B cell (primary cell): ENCODE measurements at regions not wholly inside any gene's neighbourhood (a gene's known extent, or its start where the extent isn't known, plus 50 kb on each side); places are given as distances from the start of the nearest gene placed in this dataset.

Experiments used
- ATAC-seq: fragments of 200-7000 bp; cut with Tn5 transposase; one replicate; pipeline ENCODE4 v1.10.0; 2021; ENCODE audit warnings: low read depth, mild to moderate bottlenecking, moderate number of reproducible peaks, moderate library complexity
- CTCF ChIA-PET: fragments of 350-600 bp; sonication (Branson Sonifier 250); formaldehyde crosslinking; loops from one replicate; lab custom pipeline; 2021; ENCODE audit warnings: antibody characterized with exemption, inconsistent platforms; lab: Charles Lee
- POLR2A ChIA-PET: fragments of 350-600 bp; sonication (Branson Sonifier 250); formaldehyde crosslinking; loops from one replicate; lab custom pipeline; 2021; ENCODE audit warnings: antibody characterized with exemption; lab: Charles Lee
- DNase-seq: peaks from one replicate; pipeline ENCODE4 v3.0.0; 2013
- H2AFZ ChIP-seq: 2 replicates; pipeline ENCODE4 v1.6.1; 2012; ENCODE audit warnings: mild to moderate bottlenecking, low read depth, low read length; ENCODE audit not compliant: insufficient read depth, poor library complexity, severe bottlenecking
- H3K27ac ChIP-seq, 2 donors: 1 replicate in 1 of 2; 2 replicates in 1 of 2; pipeline ENCODE4 v1.5.1; 2012 to 2013; ENCODE audit warnings: low read length in 2 of 2, mild to moderate bottlenecking in 2 of 2, moderate library complexity in 1 of 2
- H3K27me3 ChIP-seq, 4 experiments: fragments of 200-600 bp in 1 of 4; sonication (generic) in 1 of 4; replicated peaks in 1 of 4; 1 replicate in 2 of 4; 2 replicates in 2 of 4; pipeline versions ENCODE4 v1.6.1 to v1.7.0; 2013 to 2016; ENCODE audit warnings: low read length in 3 of 4, mild to moderate bottlenecking in 2 of 4, mixed read lengths in 1 of 4, moderate library complexity in 1 of 4; ENCODE audit not compliant: insufficient read depth in 4 of 4, control insufficient read depth in 3 of 4; ENCODE audit errors: control extremely low read depth in 1 of 4
- H3K36me3 ChIP-seq, 2 experiments: replicated peaks in 1 of 2; 1 replicate in 1 of 2; 2 replicates in 1 of 2; pipeline versions ENCODE4 v1.6.1 to v1.7.1; 2013; ENCODE audit warnings: low read length in 1 of 2; ENCODE audit not compliant: insufficient read depth in 2 of 2, control insufficient read depth in 1 of 2; ENCODE audit errors: control extremely low read depth in 1 of 2, extremely low read depth in 1 of 2
- H3K4me1 ChIP-seq, 2 donors: fragments of 200-600 bp in 1 of 2; sonication (generic) in 1 of 2; 1 replicate in 1 of 2; 2 replicates in 1 of 2; pipeline versions ENCODE4 v1.5.1 to v1.6.1; 2013 to 2017; ENCODE audit warnings: low read length in 2 of 2; ENCODE audit not compliant: control insufficient read depth in 2 of 2, insufficient read depth in 2 of 2
- H3K4me2 ChIP-seq: replicated peaks from 2 replicates; pipeline ENCODE3; 2012; ENCODE audit warnings: mild to moderate bottlenecking, low read depth, low read length; ENCODE audit not compliant: poor library complexity, severe bottlenecking
- H3K4me3 ChIP-seq, 5 experiments: fragments of 200-600 bp in 1 of 5; sonication (generic) in 1 of 5; 1 replicate in 3 of 5; 2 replicates in 2 of 5; pipeline versions ENCODE4 v1.5.1 to v1.7.0; 2011 to 2016; ENCODE audit warnings: low read length in 4 of 5, mild to moderate bottlenecking in 4 of 5, low read depth in 2 of 5, control low read depth in 1 of 5, moderate library complexity in 1 of 5; ENCODE audit not compliant: insufficient read depth in 1 of 5; ENCODE audit errors: control extremely low read depth in 1 of 5, extremely low read depth in 1 of 5
- H3K79me2 ChIP-seq: fragments of 200-600 bp; sonication (generic); one replicate; pipeline ENCODE4 v1.6.0; 2016; ENCODE audit warnings: low read length; ENCODE audit not compliant: control insufficient read depth, insufficient read depth
- H3K9ac ChIP-seq: fragments of 200-600 bp; sonication (generic); 2 replicates; pipeline ENCODE4 v1.6.1; 2017; ENCODE audit warnings: mild to moderate bottlenecking, low read length, moderate library complexity
- H3K9me3 ChIP-seq, 3 donors: one replicate each; pipeline versions ENCODE4 v1.6.1 to v1.7.1; 2013; ENCODE audit warnings: low read length in 2 of 3; ENCODE audit not compliant: control insufficient read depth in 2 of 3, insufficient read depth in 1 of 3; ENCODE audit errors: control extremely low read depth in 1 of 3
- H4K20me1 ChIP-seq: 2 replicates; pipeline ENCODE4 v1.6.0; 2012; ENCODE audit warnings: mild to moderate bottlenecking, low read length; ENCODE audit not compliant: insufficient read depth, control insufficient read depth, poor library complexity, severe bottlenecking
- H3K27ac Mint-ChIP-seq: one replicate; pipeline ENCODE4 v1.8.0; 2021; ENCODE audit warnings: mixed read lengths
- H3K27me3 Mint-ChIP-seq: one replicate; pipeline ENCODE4 v1.8.0; 2021; ENCODE audit warnings: mixed read lengths
- H3K4me1 Mint-ChIP-seq: one replicate; pipeline ENCODE4 v1.8.0; 2021; ENCODE audit warnings: mixed read lengths
- H3K4me3 Mint-ChIP-seq: one replicate; pipeline ENCODE4 v1.8.0; 2021; ENCODE audit warnings: mixed read lengths
- H3K9me3 Mint-ChIP-seq: one replicate; pipeline ENCODE4 v1.8.0; 2022; ENCODE audit warnings: mixed read lengths; ENCODE audit not compliant: insufficient read depth
- CTCF ChIP-seq: fragments of 200-600 bp; IDR thresholded peaks from one replicate; pipeline ENCODE4 v1.8.0; 2022; ENCODE audit warnings: antibody characterized with exemption, mild to moderate bottlenecking
- EZH2 ChIP-seq: IDR thresholded peaks from 2 replicates; pipeline ENCODE4 v1.6.1; 2012; ENCODE audit warnings: borderline replicate concordance, low read depth, mild to moderate bottlenecking, moderate library complexity, low read length; ENCODE audit not compliant: insufficient read depth, poor library complexity, severe bottlenecking
- WGBS: methylation state at CpG from one replicate; pipeline ENCODE4 v1.1.5; 2013; ENCODE audit warnings: missing lambda C conversion rate; ENCODE audit not compliant: insufficient coverage; 5-methylcytosine and 5-hydroxymethylcytosine counted together
- intact Hi-C: fragments of 100-400 bp; cut with micrococcal nuclease; formaldehyde crosslinking; loops from one replicate; pipeline ENCODE4 v1.10.0; 2022

- Histone ChIP-seq H3K79me2 (peaks cover 7% of the 10 kb centered on the region), H3K27me3 (no peaks in the 10 kb centered on the region), H4K20me1 (no peaks in the 10 kb centered on the region), H3K9ac (peak overlapping the region; percentile 63), H3K9me3 (no peaks in the 10 kb centered on the region), H3K4me1 (peaks cover 55 to 57% of the 10 kb centered on the region in 2 donors), H3K36me3 (no peaks in the 10 kb centered on the region), H3K27ac (peak overlapping the region; percentile 95 to 96), H2AFZ (peak overlapping the region; percentile 73), H3K4me3 (peak overlapping the region in 4 of 5 experiments; percentile 51 to 57 (median 55)), H3K4me2 (peak overlapping the region; percentile 78)
- no peaks in the 10 kb centered on the region for H3K9me3 Mint-ChIP-seq
- ChIA-PET CTCF (interaction anchor here (0.8 to 3.9 kb wide), 20 partner anchors 15 to 981 kb away, joined by 3 to 30 read pairs (median 6); partner anchors contain the start of gene BTG1), POLR2A (interaction anchor here (0.7 to 4.1 kb wide), 15 partner anchors 12 to 225 kb away, joined by 3 to 94 read pairs (median 5); partner anchors contain the start of gene BTG1)
- peak; percentile 80 for DNase-seq
- H3K4me3 Mint-ChIP-seq, result peak overlapping the region; percentile 92
- ATAC-seq, result peak; percentile 46
- intact Hi-C loops, result loop anchor here (1.0 to 5.0 kb wide), 7 partner anchors 22 to 216 kb away; no protein-coding TSS in a partner anchor
- TF ChIP-seq CTCF (no peak), EZH2 (no peak)
- peaks cover 73% of the 10 kb centered on the region for H3K4me1 Mint-ChIP-seq
- no CpG with 5 or more reads among the region's 3 CpGs for WGBS
- H3K27me3 Mint-ChIP-seq, result no peaks in the 10 kb centered on the region
- peak overlapping the region; percentile 89 for H3K27ac Mint-ChIP-seq
Observed at GRCh38 chr12:92362785-92363184, 217.1 kb upstream of the BTG1 start.

GRCh38 chr12:92362126-92362525 is 216.5 kb upstream of the BTG1 start:
- Histone ChIP-seq H3K9me3 (no peaks in the 10 kb centered on the region), H3K4me2 (peak overlapping the region; percentile 78), H3K4me3 (peak overlapping the region in 1 of 5 experiments; percentile 54), H3K36me3 (no peaks in the 10 kb centered on the region), H3K9ac (peak overlapping the region; percentile 63), H3K27me3 (no peaks in the 10 kb centered on the region), H3K79me2 (peaks cover 7% of the 10 kb centered on the region), H2AFZ (no peak overlapping the region), H4K20me1 (no peaks in the 10 kb centered on the region), H3K4me1 (peaks cover 55 to 57% of the 10 kb centered on the region in 2 donors), H3K27ac (peak overlapping the region; percentile 95 to 96)
- Mint-ChIP-seq H3K27ac (peak overlapping the region; percentile 89), H3K4me1 (peaks cover 76% of the 10 kb centered on the region), H3K9me3 (no peaks in the 10 kb centered on the region), H3K4me3 (peak overlapping the region; percentile 92), H3K27me3 (no peaks in the 10 kb centered on the region)
- ChIA-PET CTCF (interaction anchor here (0.9 to 3.6 kb wide), 11 partner anchors 41 to 551 kb away, joined by 3 to 28 read pairs (median 6); partner anchors contain the start of gene BTG1), POLR2A (interaction anchor here (0.7 to 4.1 kb wide), 5 partner anchors 44 to 218 kb away, joined by 3 to 94 read pairs (median 23); partner anchors contain the start of gene BTG1)
- ATAC-seq (no peak), DNase-seq (no peak)
- intact Hi-C loops, result loop anchor here (2.0 to 5.0 kb wide), 3 partner anchors 21 to 209 kb away; no protein-coding TSS in a partner anchor
- WGBS, result 44% methylated on average over 3 of the region's 6 CpGs
- TF ChIP-seq EZH2 (no peak), CTCF (no peak)
